ENCODE measurements at regions not wholly inside any gene's neighbourhood (a gene's known extent, or its start where the extent isn't known, plus 50 kb on each side); places are given as distances from the start of the nearest gene placed in this dataset.
A peak's percentile ranks its signal among the peaks of the same experiment; 100 is the strongest.

DNA sequence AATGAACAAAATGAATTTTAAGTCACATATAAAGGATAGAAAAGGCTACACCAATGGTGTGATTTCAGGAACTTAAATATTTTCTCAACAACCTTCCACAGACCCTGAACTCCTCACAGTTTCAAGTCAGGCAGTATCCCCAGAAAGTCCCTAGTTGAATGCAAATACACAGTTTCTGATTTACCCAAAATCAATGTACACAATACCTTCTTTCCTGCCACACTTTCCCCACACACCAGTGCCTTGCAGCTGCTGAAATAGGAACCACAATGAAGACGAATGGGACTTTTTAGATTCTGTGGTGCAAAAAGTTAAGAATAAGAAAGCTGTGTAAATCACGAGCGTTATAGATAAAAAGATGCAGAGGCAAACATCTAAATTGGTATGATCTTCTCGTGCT, 552.4 kb upstream of the MEF2C start:
- TF ChIP-seq, protein P1, sequence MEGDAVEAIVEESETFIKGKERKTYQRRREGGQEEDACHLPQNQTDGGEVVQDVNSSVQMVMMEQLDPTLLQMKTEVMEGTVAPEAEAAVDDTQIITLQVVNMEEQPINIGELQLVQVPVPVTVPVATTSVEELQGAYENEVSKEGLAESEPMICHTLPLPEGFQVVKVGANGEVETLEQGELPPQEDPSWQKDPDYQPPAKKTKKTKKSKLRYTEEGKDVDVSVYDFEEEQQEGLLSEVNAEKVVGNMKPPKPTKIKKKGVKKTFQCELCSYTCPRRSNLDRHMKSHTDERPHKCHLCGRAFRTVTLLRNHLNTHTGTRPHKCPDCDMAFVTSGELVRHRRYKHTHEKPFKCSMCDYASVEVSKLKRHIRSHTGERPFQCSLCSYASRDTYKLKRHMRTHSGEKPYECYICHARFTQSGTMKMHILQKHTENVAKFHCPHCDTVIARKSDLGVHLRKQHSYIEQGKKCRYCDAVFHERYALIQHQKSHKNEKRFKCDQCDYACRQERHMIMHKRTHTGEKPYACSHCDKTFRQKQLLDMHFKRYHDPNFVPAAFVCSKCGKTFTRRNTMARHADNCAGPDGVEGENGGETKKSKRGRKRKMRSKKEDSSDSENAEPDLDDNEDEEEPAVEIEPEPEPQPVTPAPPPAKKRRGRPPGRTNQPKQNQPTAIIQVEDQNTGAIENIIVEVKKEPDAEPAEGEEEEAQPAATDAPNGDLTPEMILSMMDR (IDR thresholded peaks at IDR 0.05 in 8 of 11, conservative IDR thresholded peaks at IDR 0.05 in 3 of 11) = no peak
- TF ChIP-seq POLR2AphosphoS5 (IDR thresholded peaks at IDR 0.05) (no peak), POLR2A (IDR thresholded peaks at IDR 0.05) (no peak)
- Histone ChIP-seq H3K4me3 (no peak overlapping the region), H3K36me3 (no peaks in the 10 kb centered on the region), H3K9me3 (no peaks in the 10 kb centered on the region), H3K27me3 (replicated peaks in 1 of 7) (no peaks in the 10 kb centered on the region), H3K4me1 (peaks cover 0 to 31% (median 0%) of the 10 kb centered on the region in 6 donors), H3K27ac (peak overlapping the region; percentile 19 to 74 (median 40))
- no peak for DNase-seq
- intact Hi-C loops (cut with DNase I; ENCODE audit: low total_unique reads) = no loop called here
- 64 to 80% (median 67%) methylated on average over 4 of the region's 4 CpGs for WGBS, 5 donors

DNA sequence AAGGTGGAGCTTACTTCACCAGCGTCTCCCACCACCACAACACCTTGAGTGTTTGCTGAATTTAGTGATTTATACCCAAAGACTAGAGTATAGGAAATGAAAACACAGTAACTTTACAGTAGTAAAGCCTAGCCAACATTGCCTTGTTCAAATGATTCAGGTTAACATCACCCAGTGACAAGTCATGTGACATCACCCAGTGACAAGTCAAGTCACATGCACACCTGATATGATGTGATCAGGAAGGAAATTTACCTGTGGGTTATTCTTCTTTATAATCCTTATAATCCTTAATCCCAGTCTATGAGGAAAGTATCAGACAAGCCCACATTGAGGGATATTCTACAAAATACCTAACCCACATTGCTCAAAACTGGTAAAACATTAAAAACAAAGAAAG, 545.6 kb upstream of the MEF2C start:
- no peak for TF ChIP-seq POLR2A (IDR thresholded peaks at IDR 0.05)
- TF ChIP-seq POLR2AphosphoS5 (IDR thresholded peaks at IDR 0.05) = no peak
- TF ChIP-seq, protein P1 (IDR thresholded peaks at IDR 0.05 in 8 of 11, conservative IDR thresholded peaks at IDR 0.05 in 3 of 11) = no peak
- WGBS, 5 donors = 95 to 100% (median 97%) methylated on average over 1 of the region's 1 CpG
- DNase-seq = no peak
- Histone ChIP-seq H3K4me3 (no peak overlapping the region), H3K36me3 (no peaks in the 10 kb centered on the region), H3K27ac (no peak overlapping the region), H3K4me1 (no peaks in the 10 kb centered on the region), H3K9me3 (peaks cover 0 to 11% (median 0%) of the 10 kb centered on the region in 8 donors), H3K27me3 (replicated peaks in 1 of 7) (no peaks in the 10 kb centered on the region)
- intact Hi-C loops (cut with DNase I; ENCODE audit: low total_unique reads) = no loop called here

DNA sequence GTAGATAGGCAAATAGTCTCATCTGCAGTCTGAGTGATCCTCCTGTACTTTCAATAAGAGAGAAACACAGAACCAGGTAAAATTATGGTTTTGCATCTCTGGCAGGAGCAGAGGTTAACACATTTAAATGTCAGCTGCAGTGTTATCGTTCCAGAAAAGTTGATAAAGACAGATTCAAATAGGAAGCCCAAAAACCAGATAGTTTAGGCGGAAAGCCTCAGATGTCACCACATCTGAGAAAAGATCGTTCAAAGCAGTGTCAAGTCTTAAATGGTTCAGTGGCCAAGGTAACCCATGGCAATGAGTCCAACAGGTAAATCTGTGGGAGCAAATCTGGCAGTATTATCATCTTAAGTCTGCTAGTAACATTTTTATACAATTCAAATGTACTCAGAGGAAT, 542.1 kb upstream of the MEF2C start:
- H3K4me1 ChIP-seq = peaks cover 0 to 8% (median 0%) of the 10 kb centered on the region in 6 donors
- TF ChIP-seq POLR2A (IDR thresholded peaks at IDR 0.05) = no peak
- TF ChIP-seq POLR2AphosphoS5 (IDR thresholded peaks at IDR 0.05) = no peak
- TF ChIP-seq, protein P1 (IDR thresholded peaks at IDR 0.05 in 8 of 11, conservative IDR thresholded peaks at IDR 0.05 in 3 of 11) = no peak
- intact Hi-C loops (cut with DNase I; ENCODE audit: low total_unique reads) = no loop called here
- H3K27ac ChIP-seq = no peak overlapping the region
- H3K4me3 ChIP-seq = no peak overlapping the region
- no peaks in the 10 kb centered on the region for H3K36me3 ChIP-seq
- no peak for DNase-seq
- H3K9me3 ChIP-seq = peaks cover 0 to 17% (median 0%) of the 10 kb centered on the region in 8 donors
- WGBS, 5 donors = 49 to 72% (median 62%) methylated on average over 3 of the region's 3 CpGs
- no peaks in the 10 kb centered on the region for H3K27me3 ChIP-seq (replicated peaks in 1 of 7)

DNA sequence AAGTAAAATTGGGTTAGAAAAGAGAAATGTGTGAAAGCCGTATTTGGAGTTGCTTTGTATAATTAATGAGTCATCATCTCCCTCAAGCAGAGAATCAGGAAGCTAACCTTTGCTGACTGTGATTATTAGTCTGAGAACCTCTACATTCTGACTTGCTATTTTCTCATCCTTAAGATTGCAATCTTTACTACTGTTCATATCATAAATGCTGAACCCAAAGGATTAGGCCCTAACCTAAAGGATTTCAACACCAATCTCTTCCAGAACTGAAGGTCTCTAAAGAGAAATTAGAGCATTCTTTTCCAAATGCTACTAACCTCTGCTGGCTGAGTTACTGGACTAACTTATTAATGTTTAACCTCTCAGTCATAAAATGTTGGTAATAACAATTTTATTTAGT, 538.1 kb upstream of the MEF2C start:
- no peak overlapping the region for H3K4me3 ChIP-seq
- H3K4me1 ChIP-seq = peaks cover 0 to 8% (median 0%) of the 10 kb centered on the region in 6 donors
- H3K27ac ChIP-seq = peak overlapping the region in 5 of 8 donors; percentile 25 to 83 (median 60)
- no peaks in the 10 kb centered on the region for H3K27me3 ChIP-seq (replicated peaks in 1 of 7)
- intact Hi-C loops (cut with DNase I; ENCODE audit: low total_unique reads) = no loop called here
- no peaks in the 10 kb centered on the region for H3K36me3 ChIP-seq
- TF ChIP-seq, protein P1 (IDR thresholded peaks at IDR 0.05 in 8 of 11, conservative IDR thresholded peaks at IDR 0.05 in 3 of 11) = no peak
- TF ChIP-seq POLR2A (IDR thresholded peaks at IDR 0.05) (no peak), POLR2AphosphoS5 (IDR thresholded peaks at IDR 0.05) (no peak)
- WGBS, 5 donors = 11 to 21% (median 19%) methylated on average over 1 of the region's 1 CpG
- peaks cover 0 to 17% (median 0%) of the 10 kb centered on the region in 8 donors for H3K9me3 ChIP-seq
- no peak for DNase-seq

Data from spleen (tissue), 11 donors.